Sigmoid colon (tissue), 6 donors: ENCODE measurements at regions not wholly inside any gene's neighbourhood (a gene's known extent, or its start where the extent isn't known, plus 50 kb on each side); places are given as distances from the start of the nearest gene placed in this dataset.
A peak's percentile ranks its signal among the peaks of the same experiment; 100 is the strongest.

Source experiments
- DNase-seq: peaks from one replicate; pipeline ENCODE4 v3.0.0-alpha.2; 2019
- H3K27ac ChIP-seq, 4 donors: fragments of 200-600 bp; sonication (generic); one replicate each; pipeline ENCODE4 v1.5.1; 2016 to 2019; ENCODE audit warnings: mild to moderate bottlenecking in 1 of 4
- H3K27me3 ChIP-seq, 3 donors: fragments of 200-600 bp; sonication (generic); one replicate each; pipeline ENCODE4 v1.5.1; 2019; ENCODE audit warnings: mild to moderate bottlenecking in 1 of 3
- H3K36me3 ChIP-seq, 4 donors: fragments of 200-600 bp; sonication (generic); one replicate each; pipeline ENCODE4 v1.5.1; 2016 to 2019
- H3K4me1 ChIP-seq, 4 donors: fragments of 200-600 bp; sonication (generic); one replicate each; pipeline ENCODE4 v1.5.1; 2017 to 2019
- H3K4me3 ChIP-seq, 4 donors: fragments of 200-600 bp; sonication (generic); one replicate each; pipeline ENCODE4 v1.5.1; 2017 to 2019; ENCODE audit warnings: mild to moderate bottlenecking in 2 of 4, moderate library complexity in 1 of 4
- H3K9me3 ChIP-seq, 4 donors: fragments of 200-600 bp in 3 of 4; sonication (generic) in 3 of 4; one replicate each; pipeline versions ENCODE4 v1.5.1 to v1.6.1; 2013 to 2019
- EP300 ChIP-seq, 4 donors: sonication (generic); formaldehyde crosslinking; IDR thresholded peaks; one replicate each; pipeline ENCODE4 v1.6.1; 2017; ENCODE audit warnings: antibody characterized with exemption in 4 of 4
- POLR2A ChIP-seq, 2 donors: fragments of 450-650 bp; IDR thresholded peaks; one replicate each; pipeline ENCODE4 v1.6.1; 2016; ENCODE audit warnings: antibody characterized with exemption in 2 of 2, mild to moderate bottlenecking in 2 of 2, moderate library complexity in 2 of 2
- POLR2AphosphoS5 ChIP-seq, 4 donors: sonication (generic); formaldehyde crosslinking; IDR thresholded peaks; one replicate each; pipeline ENCODE4 v1.6.1; 2017; ENCODE audit warnings: antibody characterized with exemption in 4 of 4
- WGBS, 2 donors: extraction: QIAGEN DNeasy Blood & Tissue Kit; methylation state at CpG; one replicate each; pipeline ENCODE4 v1.1.7; 2013; 5-methylcytosine and 5-hydroxymethylcytosine counted together
- intact Hi-C: fragments of 100-400 bp; cut with DNase I; formaldehyde crosslinking; loops from one replicate; pipeline ENCODE4 v1.15.1; 2023
- TF ChIP-seq, protein P1 (sequence below), 4 experiments: fragments of 450-650 bp in 3 of 4; fragments of 200-600 bp in 1 of 4; IDR thresholded peaks; one replicate each; pipeline ENCODE4 v1.5.1; 2016 to 2019; ENCODE audit warnings: antibody characterized with exemption in 4 of 4, mild to moderate bottlenecking in 3 of 4, moderate library complexity in 2 of 4
- donor health status: healthy with polysubstance abuse.
- donor health status: healthy.

DNA sequence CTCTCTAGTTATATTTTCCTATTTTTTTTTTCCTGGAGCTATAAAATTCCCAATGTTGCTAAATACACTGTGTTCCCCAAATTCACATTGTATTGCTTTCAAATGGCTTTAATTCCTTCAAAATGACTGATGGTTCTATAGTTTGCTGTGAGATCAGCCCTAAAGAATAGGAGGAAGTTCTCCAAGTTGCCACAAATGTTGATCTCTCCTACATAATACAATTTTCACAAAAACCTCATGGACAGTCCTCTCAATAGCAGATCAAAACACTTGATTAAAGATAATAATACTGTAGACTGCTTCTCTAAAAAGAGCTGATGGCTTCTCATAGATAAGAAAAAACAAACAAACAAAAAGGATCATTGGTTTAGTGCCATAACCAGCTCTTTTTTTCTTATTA is 97.8 kb upstream of the CAV2 start:
- H3K27me3 ChIP-seq: no peaks in the 10 kb centered on the region
- no peak for DNase-seq
- H3K9me3 ChIP-seq: peaks cover 0 to 4% (median 0%) of the 10 kb centered on the region in 4 donors
- no peak overlapping the region for H3K27ac ChIP-seq
- no peak overlapping the region for H3K4me3 ChIP-seq
- peaks cover 0 to 17% (median 14%) of the 10 kb centered on the region in 4 donors for H3K4me1 ChIP-seq
- TF ChIP-seq EP300 (IDR thresholded peaks at IDR 0.05) (no peak), POLR2AphosphoS5 (IDR thresholded peaks at IDR 0.05) (no peak), POLR2A (IDR thresholded peaks at IDR 0.05) (no peak)
- TF ChIP-seq, protein P1, sequence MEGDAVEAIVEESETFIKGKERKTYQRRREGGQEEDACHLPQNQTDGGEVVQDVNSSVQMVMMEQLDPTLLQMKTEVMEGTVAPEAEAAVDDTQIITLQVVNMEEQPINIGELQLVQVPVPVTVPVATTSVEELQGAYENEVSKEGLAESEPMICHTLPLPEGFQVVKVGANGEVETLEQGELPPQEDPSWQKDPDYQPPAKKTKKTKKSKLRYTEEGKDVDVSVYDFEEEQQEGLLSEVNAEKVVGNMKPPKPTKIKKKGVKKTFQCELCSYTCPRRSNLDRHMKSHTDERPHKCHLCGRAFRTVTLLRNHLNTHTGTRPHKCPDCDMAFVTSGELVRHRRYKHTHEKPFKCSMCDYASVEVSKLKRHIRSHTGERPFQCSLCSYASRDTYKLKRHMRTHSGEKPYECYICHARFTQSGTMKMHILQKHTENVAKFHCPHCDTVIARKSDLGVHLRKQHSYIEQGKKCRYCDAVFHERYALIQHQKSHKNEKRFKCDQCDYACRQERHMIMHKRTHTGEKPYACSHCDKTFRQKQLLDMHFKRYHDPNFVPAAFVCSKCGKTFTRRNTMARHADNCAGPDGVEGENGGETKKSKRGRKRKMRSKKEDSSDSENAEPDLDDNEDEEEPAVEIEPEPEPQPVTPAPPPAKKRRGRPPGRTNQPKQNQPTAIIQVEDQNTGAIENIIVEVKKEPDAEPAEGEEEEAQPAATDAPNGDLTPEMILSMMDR (IDR thresholded peaks at IDR 0.05): no peak
- no peaks in the 10 kb centered on the region for H3K36me3 ChIP-seq
- intact Hi-C loops: no loop called here

DNA sequence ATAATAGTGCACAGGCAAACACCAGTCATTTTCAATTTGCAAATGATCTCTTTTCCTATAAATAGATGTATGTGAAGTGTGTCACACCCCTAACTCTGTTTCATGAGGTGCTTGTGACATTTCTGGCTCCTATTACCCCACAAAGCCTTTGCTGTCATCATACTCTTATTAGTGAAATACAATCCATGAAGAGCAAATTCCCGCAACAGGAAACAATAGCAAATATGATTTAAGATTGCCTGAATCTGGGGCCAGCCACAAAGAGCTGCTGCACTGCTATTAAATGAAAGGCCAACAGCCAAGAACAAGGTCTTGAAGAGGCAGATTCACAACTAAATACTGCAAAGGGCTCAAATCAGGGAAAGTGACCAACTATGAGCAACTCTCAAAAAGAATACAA is 96.3 kb upstream of the CAV2 start:
- WGBS, 2 donors: 69 to 80% methylated on average over 1 of the region's 1 CpG
- peak overlapping the region in 2 of 4 donors; percentile 1 to 8 for H3K27ac ChIP-seq
- intact Hi-C loops: no loop called here
- DNase-seq: no peak
- H3K4me3 ChIP-seq: no peak overlapping the region
- TF ChIP-seq POLR2A (IDR thresholded peaks at IDR 0.05): no peak
- TF ChIP-seq POLR2AphosphoS5 (IDR thresholded peaks at IDR 0.05): no peak
- no peak for TF ChIP-seq EP300 (IDR thresholded peaks at IDR 0.05)
- TF ChIP-seq, protein P1 (IDR thresholded peaks at IDR 0.05): no peak
- H3K36me3 ChIP-seq: no peaks in the 10 kb centered on the region
- no peaks in the 10 kb centered on the region for H3K27me3 ChIP-seq
- H3K4me1 ChIP-seq: peaks cover 0 to 17% (median 14%) of the 10 kb centered on the region in 4 donors
- H3K9me3 ChIP-seq: peaks cover 0 to 3% (median 0%) of the 10 kb centered on the region in 4 donors

DNA sequence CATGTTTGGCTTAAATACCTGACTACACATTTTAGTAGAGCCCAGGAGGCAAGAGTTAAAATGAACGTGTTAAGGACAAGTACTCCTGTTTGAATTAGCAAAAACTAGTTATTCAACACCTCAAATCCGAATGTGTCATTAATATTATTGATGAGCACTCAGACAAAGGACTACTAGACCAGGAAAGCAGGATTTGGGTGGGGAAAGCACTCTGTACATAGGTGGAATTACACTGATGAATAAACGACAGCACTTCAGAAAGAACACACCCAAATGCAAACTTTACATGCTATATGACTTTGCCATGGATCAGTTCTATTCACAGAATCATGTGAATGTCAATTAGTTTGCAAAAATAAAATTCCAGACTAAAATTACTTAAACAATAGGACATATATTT is 95.1 kb upstream of the CAV2 start:
- H3K27ac ChIP-seq: no peak overlapping the region
- intact Hi-C loops: no loop called here
- no peak for DNase-seq
- no peaks in the 10 kb centered on the region for H3K36me3 ChIP-seq
- H3K27me3 ChIP-seq: no peaks in the 10 kb centered on the region
- H3K9me3 ChIP-seq: no peaks in the 10 kb centered on the region
- peaks cover 0 to 17% (median 14%) of the 10 kb centered on the region in 4 donors for H3K4me1 ChIP-seq
- no peak overlapping the region for H3K4me3 ChIP-seq
- WGBS, 2 donors: 40 to 72% methylated on average over 3 of the region's 3 CpGs
- TF ChIP-seq EP300 (IDR thresholded peaks at IDR 0.05) (no peak), POLR2AphosphoS5 (IDR thresholded peaks at IDR 0.05) (no peak), POLR2A (IDR thresholded peaks at IDR 0.05) (no peak)
- TF ChIP-seq, protein P1 (IDR thresholded peaks at IDR 0.05): no peak

DNA sequence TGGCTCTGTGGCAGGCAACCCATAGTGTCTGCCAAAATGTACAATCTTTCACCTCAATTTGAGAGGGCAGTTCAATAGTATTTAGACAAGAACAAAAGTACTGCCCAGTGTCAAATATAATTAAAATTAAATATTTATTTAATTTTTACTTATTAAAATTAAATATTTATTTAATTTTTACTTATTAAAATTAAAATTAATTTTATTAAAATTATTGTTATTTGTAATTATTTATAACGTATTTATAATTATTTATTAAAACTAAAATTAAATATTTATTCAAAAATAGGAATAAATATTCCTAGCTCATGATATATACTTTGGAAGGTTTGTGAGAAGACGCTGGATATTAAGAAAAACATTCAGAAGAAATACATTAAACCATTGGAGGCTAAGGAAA is 93.7 kb upstream of the CAV2 start:
- Histone ChIP-seq H3K4me3 (no peak overlapping the region), H3K27ac (no peak overlapping the region), H3K36me3 (no peaks in the 10 kb centered on the region), H3K4me1 (peaks cover 0 to 17% (median 14%) of the 10 kb centered on the region in 4 donors), H3K27me3 (no peaks in the 10 kb centered on the region), H3K9me3 (no peaks in the 10 kb centered on the region)
- 80 to 85% methylated on average over 2 of the region's 2 CpGs for WGBS, 2 donors
- DNase-seq: no peak
- TF ChIP-seq EP300 (IDR thresholded peaks at IDR 0.05) (no peak), POLR2A (IDR thresholded peaks at IDR 0.05) (no peak), POLR2AphosphoS5 (IDR thresholded peaks at IDR 0.05) (no peak)
- TF ChIP-seq, protein P1 (IDR thresholded peaks at IDR 0.05): no peak
- intact Hi-C loops: no loop called here

DNA sequence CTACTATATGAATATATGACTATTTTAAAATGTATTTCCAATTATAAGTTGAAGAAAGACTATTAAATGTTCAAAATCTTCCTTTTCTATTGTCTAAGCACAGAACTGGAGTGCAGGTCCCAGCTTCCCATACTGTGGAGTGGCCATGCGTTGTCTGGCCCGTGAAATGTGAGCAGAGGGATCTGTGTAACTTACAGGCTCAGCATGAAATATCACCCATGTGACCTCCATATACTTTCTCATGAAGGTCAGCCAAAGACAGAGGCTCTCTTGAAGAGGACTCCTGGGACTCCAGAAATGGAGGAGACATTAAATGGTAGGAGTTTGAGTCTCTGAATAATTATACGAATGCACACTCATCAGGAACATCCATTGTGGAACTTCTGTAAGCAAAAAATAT is 92.4 kb upstream of the CAV2 start:
- peaks cover 0 to 17% (median 14%) of the 10 kb centered on the region in 4 donors for H3K4me1 ChIP-seq
- no peaks in the 10 kb centered on the region for H3K36me3 ChIP-seq
- WGBS, 2 donors: 95% methylated on average over 3 of the region's 3 CpGs
- no peak overlapping the region for H3K27ac ChIP-seq
- H3K27me3 ChIP-seq: no peaks in the 10 kb centered on the region
- DNase-seq: no peak
- TF ChIP-seq EP300 (IDR thresholded peaks at IDR 0.05) (no peak), POLR2AphosphoS5 (IDR thresholded peaks at IDR 0.05) (no peak), POLR2A (IDR thresholded peaks at IDR 0.05) (no peak)
- TF ChIP-seq, protein P1 (IDR thresholded peaks at IDR 0.05): no peak
- H3K4me3 ChIP-seq: no peak overlapping the region
- intact Hi-C loops: no loop called here
- H3K9me3 ChIP-seq: no peaks in the 10 kb centered on the region
